22Rv1 (cell line): ENCODE measurements at regions not wholly inside any gene's neighbourhood (a gene's known extent, or its start where the extent isn't known, plus 50 kb on each side); places are given as distances from the start of the nearest gene placed in this dataset.
"Not testable (repeated sequence)": the region's sequence is repeated elsewhere in the genome, so short reads cannot be mapped to it uniquely, and the experiment has no call there.

Source experiments
- CTCF ChIP-seq: fragments of 450-650 bp; IDR thresholded peaks from 2 replicates; pipeline ENCODE4 v1.5.1; 2017; ENCODE audit warnings: mild to moderate bottlenecking
- ZFX ChIP-seq: fragments of 450-650 bp; IDR thresholded peaks from 2 replicates; pipeline ENCODE4 v1.6.1; 2017; ENCODE audit warnings: antibody characterized with exemption, borderline replicate concordance

GRCh38 chr20:26009402-26010223 lies 313.0 kb upstream of the ZNF337 start:
- TF ChIP-seq CTCF, ZFX: not testable (repeated sequence)
